Gastroesophageal sphincter (tissue), 4 donors: ENCODE measurements at regions not wholly inside any gene's neighbourhood (a gene's known extent, or its start where the extent isn't known, plus 50 kb on each side); places are given as distances from the start of the nearest gene placed in this dataset.

Source experiments
- ATAC-seq: fragments of 150-250 bp; one replicate; pipeline ENCODE4 v1.9.1; 2016; ENCODE audit warnings: mild to moderate bottlenecking, moderate library complexity
- H3K27ac ChIP-seq, 4 donors: fragments of 200-600 bp; sonication (generic) in 3 of 4; 1 replicate in 3 of 4; 2 replicates in 1 of 4; pipeline ENCODE4 v1.5.1; 2016 to 2019
- H3K27me3 ChIP-seq: fragments of 200-600 bp; sonication (generic); one replicate; pipeline ENCODE4 v1.5.1; 2019
- H3K36me3 ChIP-seq, 2 donors: fragments of 200-600 bp; sonication (generic); one replicate each; pipeline ENCODE4 v1.5.1; 2019; ENCODE audit warnings: control low read depth in 1 of 2
- H3K4me1 ChIP-seq, 3 donors: fragments of 200-600 bp; sonication (generic); 1 replicate in 2 of 3; 2 replicates in 1 of 3; pipeline ENCODE4 v1.5.1; 2016 to 2019; ENCODE audit warnings: control low read depth in 2 of 3
- H3K4me3 ChIP-seq, 2 donors: fragments of 200-600 bp; sonication (generic); one replicate each; pipeline ENCODE4 v1.5.1; 2019; ENCODE audit warnings: mild to moderate bottlenecking in 1 of 2, moderate library complexity in 1 of 2
- H3K9me3 ChIP-seq, 3 donors: fragments of 200-600 bp; sonication (generic); one replicate each; pipeline ENCODE4 v1.5.1; 2017 to 2019; ENCODE audit warnings: control low read depth in 2 of 3
- CTCF ChIP-seq, 4 experiments: fragments of 200-600 bp in 2 of 4; fragments of 450-650 bp in 2 of 4; sonication (generic) in 1 of 4; IDR thresholded peaks; one replicate each; pipeline ENCODE4 v1.5.1; 2017 to 2019; ENCODE audit warnings: antibody characterized with exemption in 4 of 4, mild to moderate bottlenecking in 2 of 4, moderate library complexity in 2 of 4
- EP300 ChIP-seq: sonication (generic); formaldehyde crosslinking; IDR thresholded peaks from one replicate; pipeline ENCODE4 v1.6.1; 2017; ENCODE audit warnings: antibody characterized with exemption, mild to moderate bottlenecking
- POLR2A ChIP-seq, 2 donors: fragments of 450-650 bp; IDR thresholded peaks; one replicate each; pipeline ENCODE4 v1.6.1; 2017; ENCODE audit warnings: antibody characterized with exemption in 2 of 2, mild to moderate bottlenecking in 2 of 2, moderate library complexity in 1 of 2
- POLR2AphosphoS5 ChIP-seq: sonication (generic); formaldehyde crosslinking; IDR thresholded peaks from one replicate; pipeline ENCODE4 v1.6.1; 2017; ENCODE audit warnings: antibody characterized with exemption
- WGBS, 2 donors: methylation state at CpG; one replicate each; pipeline ENCODE4 v1.1.5; 2018; ENCODE audit warnings: low coverage in 1 of 2; 5-methylcytosine and 5-hydroxymethylcytosine counted together

DNA sequence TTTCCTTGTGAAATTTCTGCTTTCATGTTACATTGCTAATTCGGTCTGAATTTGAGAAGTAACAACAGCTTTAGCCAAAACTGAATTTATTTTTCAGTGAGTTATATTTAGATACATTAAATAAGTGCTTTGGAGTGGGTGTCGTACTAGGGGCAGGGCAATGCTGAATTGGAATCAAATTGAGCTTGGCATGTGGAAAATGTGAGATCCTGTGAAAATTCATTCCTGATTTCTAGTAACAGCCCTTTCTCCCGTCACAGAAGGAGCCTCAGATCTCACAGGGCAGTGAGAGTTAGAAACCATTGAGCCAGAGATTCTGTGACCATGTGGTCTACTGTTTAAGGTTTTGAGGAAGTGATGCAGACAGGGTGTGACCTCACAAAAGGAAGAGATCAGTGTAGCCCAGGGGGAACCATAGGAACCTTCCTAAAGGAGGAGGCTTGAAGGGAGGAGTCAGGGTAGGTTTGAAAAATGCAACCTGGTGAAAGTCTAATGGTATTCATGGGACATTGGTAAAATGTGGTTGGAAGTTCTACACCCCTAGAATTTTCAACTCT is 1136.8 kb downstream of the AACS start:
- Histone ChIP-seq H3K27me3 (peaks cover 14% of the 10 kb centered on the region), H3K27ac (no peak overlapping the region), H3K4me3 (no peak overlapping the region), H3K4me1 (no peaks in the 10 kb centered on the region), H3K9me3 (no peaks in the 10 kb centered on the region), H3K36me3 (no peaks in the 10 kb centered on the region)
- ATAC-seq: no peak
- WGBS, 2 donors: 31 to 54% methylated on average over 2 to 3 of the region's 3 CpGs
- no peak for TF ChIP-seq POLR2AphosphoS5
- no peak for TF ChIP-seq EP300
- no peak for TF ChIP-seq POLR2A (IDR thresholded peaks at IDR 0.05)
- no peak for TF ChIP-seq CTCF (IDR thresholded peaks at IDR 0.05)

DNA sequence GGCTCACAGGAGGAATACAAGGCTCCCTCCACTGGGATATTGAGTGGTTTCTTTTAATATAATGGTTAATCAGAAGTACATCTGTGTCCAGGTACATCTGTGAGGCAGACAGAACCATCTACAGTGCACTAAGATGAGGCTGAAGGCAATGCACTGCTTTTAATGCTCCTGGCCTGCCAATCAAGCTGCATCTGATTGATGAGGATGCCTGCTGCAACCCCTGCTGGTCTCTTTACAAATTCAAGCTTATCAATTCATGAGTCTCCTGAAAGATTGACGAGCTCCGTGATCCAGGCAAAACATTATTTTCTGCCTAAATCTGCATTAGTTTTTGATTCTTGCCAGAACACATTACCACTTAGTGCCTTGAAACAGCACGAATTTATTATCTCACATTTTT is 1139.1 kb downstream of the AACS start:
- no peak overlapping the region for H3K4me3 ChIP-seq
- H3K27ac ChIP-seq: no peak overlapping the region
- peaks cover 21% of the 10 kb centered on the region for H3K27me3 ChIP-seq
- no peaks in the 10 kb centered on the region for H3K9me3 ChIP-seq
- no peak for TF ChIP-seq CTCF (IDR thresholded peaks at IDR 0.05)
- TF ChIP-seq EP300: no peak
- TF ChIP-seq POLR2AphosphoS5: no peak
- TF ChIP-seq POLR2A (IDR thresholded peaks at IDR 0.05): no peak
- H3K36me3 ChIP-seq: no peaks in the 10 kb centered on the region
- ATAC-seq: no peak
- WGBS, 2 donors: 46 to 57% methylated on average over 3 of the region's 3 CpGs
- no peaks in the 10 kb centered on the region for H3K4me1 ChIP-seq

- Histone ChIP-seq H3K9me3 (no peaks in the 10 kb centered on the region), H3K27me3 (peaks cover 16% of the 10 kb centered on the region), H3K4me1 (no peaks in the 10 kb centered on the region), H3K27ac (no peak overlapping the region), H3K4me3 (no peak overlapping the region), H3K36me3 (no peaks in the 10 kb centered on the region)
- no peak for TF ChIP-seq POLR2A (IDR thresholded peaks at IDR 0.05)
- no peak for TF ChIP-seq POLR2AphosphoS5
- TF ChIP-seq EP300: no peak
- TF ChIP-seq CTCF (IDR thresholded peaks at IDR 0.05): no peak
- WGBS, 2 donors: 59 to 77% methylated on average over 2 to 4 of the region's 4 CpGs
- no peak for ATAC-seq
Measured at GRCh38 chr12:126210026-126210425, 1144.8 kb downstream of the AACS start.

- no peak for TF ChIP-seq POLR2AphosphoS5
- no peak for ATAC-seq
- WGBS, 2 donors: 57 to 71% methylated on average over 3 of the region's 3 CpGs
Measured at GRCh38 chr12:126210448-126210847, 1145.2 kb downstream of the AACS start.

DNA sequence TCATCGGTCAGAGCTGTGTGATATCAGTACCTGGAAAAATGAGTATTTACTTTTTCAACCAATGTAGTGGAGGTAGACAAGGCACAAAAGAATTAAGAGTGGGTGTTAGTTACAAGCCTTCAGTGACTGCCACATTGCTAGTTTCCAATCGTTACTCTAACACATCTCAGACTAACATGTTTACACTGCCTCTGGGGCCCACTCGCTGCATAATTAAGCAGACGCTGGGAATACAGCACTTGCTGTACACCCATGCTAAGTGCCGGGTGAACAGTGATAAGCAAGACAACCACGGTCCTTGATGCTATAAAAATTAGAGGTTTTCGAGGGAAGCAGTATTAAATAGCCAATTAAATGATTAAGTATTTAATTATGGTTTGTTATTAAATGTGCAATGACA is 1147.6 kb downstream of the AACS start:
- Histone ChIP-seq H3K4me1 (no peaks in the 10 kb centered on the region), H3K27me3 (peaks cover 2% of the 10 kb centered on the region), H3K4me3 (no peak overlapping the region), H3K36me3 (no peaks in the 10 kb centered on the region), H3K27ac (no peak overlapping the region), H3K9me3 (no peaks in the 10 kb centered on the region)
- TF ChIP-seq CTCF (IDR thresholded peaks at IDR 0.05) (no peak), EP300 (no peak), POLR2AphosphoS5 (no peak), POLR2A (IDR thresholded peaks at IDR 0.05) (no peak)
- no peak for ATAC-seq
- 46 to 58% methylated on average over 7 of the region's 7 CpGs for WGBS, 2 donors

More at GRCh38 chr12:126210448-126210847, 1145.2 kb downstream of the AACS start:
- Histone ChIP-seq H3K4me1 (no peaks in the 10 kb centered on the region), H3K36me3 (no peaks in the 10 kb centered on the region), H3K9me3 (no peaks in the 10 kb centered on the region), H3K27me3 (peaks cover 12% of the 10 kb centered on the region), H3K27ac (no peak overlapping the region), H3K4me3 (no peak overlapping the region)
